ENCODE measurements at regions not wholly inside any gene's neighbourhood (a gene's known extent, or its start where the extent isn't known, plus 50 kb on each side); places are given as distances from the start of the nearest gene placed in this dataset.

GRCh38 chr15:39298271-39298962 is 282.5 kb upstream of the THBS1 start:
- no peak for TF ChIP-seq YY1 (IDR thresholded peaks at IDR 0.05; ENCODE audit: insufficient read depth, insufficient read length)
- TF ChIP-seq SUZ12 (IDR thresholded peaks at IDR 0.05; ENCODE audit: extremely low read depth, insufficient read depth, insufficient read length): no peak
- TF ChIP-seq ZNF274 (IDR thresholded peaks at IDR 0.05; ENCODE audit: low read depth, low read length): no peak
- Histone ChIP-seq H3K27me3 (ENCODE audit: insufficient read depth, insufficient read length) (no peaks in the 10 kb centered on the region), H3K4me3 (ENCODE audit: insufficient read length, low read depth) (no peak overlapping the region), H3K9me3 (ENCODE audit: insufficient read depth, low read length) (no peaks in the 10 kb centered on the region), H3K9ac (ENCODE audit: insufficient read length, low read depth) (no peak overlapping the region), H3K36me3 (ENCODE audit: insufficient read depth, insufficient read length, low read length) (no peaks in the 10 kb centered on the region), H3K4me1 (ENCODE audit: insufficient read depth, insufficient read length) (no peaks in the 10 kb centered on the region)
- DNase-seq (ENCODE audit: low read depth, low spot score): no peak

DNA sequence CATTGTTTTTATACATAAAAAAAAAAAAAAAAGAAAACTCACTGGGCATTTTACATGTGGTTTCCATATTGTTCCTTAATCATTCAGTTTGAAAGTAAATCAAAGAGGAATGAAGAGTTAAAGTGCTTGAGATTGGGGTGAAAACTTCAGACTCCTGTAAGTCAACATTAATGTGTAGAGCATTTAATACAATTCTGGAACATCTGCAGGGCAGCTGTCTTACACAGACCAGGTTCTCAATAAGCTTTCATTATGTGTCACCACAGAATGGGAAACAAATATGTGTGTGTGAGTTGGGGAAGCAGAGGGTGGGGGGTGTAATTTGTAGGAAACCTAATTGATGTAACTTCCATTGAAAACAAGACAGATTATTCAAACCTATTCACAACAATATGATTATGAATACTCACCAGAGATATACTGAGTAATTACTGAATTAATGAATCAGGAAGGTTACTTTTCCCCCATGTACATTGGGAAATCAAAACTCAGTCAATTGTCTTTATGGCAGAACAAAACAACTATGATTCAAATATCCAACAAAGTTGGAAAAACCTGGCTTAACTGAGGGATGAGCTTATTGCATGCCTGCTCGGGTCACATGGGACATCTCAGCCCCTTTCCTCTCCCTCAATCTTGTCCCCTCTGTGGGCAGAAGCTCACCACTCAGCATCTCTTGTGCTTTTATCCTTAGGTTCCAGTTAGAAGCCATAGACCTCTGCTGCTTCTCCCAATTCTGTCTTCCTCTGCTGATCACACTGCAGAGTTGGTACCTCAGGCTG is 281.2 kb upstream of the THBS1 start:
- Histone ChIP-seq H3K9ac (ENCODE audit: insufficient read length, low read depth) (no peak overlapping the region), H3K9me3 (ENCODE audit: insufficient read depth, low read length) (no peaks in the 10 kb centered on the region), H3K27me3 (ENCODE audit: insufficient read depth, insufficient read length) (no peaks in the 10 kb centered on the region), H3K36me3 (ENCODE audit: insufficient read depth, insufficient read length, low read length) (no peaks in the 10 kb centered on the region), H3K4me3 (ENCODE audit: insufficient read length, low read depth) (no peak overlapping the region), H3K4me1 (ENCODE audit: insufficient read depth, insufficient read length) (no peaks in the 10 kb centered on the region)
- DNase-seq (ENCODE audit: low read depth, low spot score): no peak
- TF ChIP-seq YY1 (IDR thresholded peaks at IDR 0.05; ENCODE audit: insufficient read depth, insufficient read length) (no peak), SUZ12 (IDR thresholded peaks at IDR 0.05; ENCODE audit: extremely low read depth, insufficient read depth, insufficient read length) (no peak), ZNF274 (IDR thresholded peaks at IDR 0.05; ENCODE audit: low read depth, low read length) (no peak)

DNA sequence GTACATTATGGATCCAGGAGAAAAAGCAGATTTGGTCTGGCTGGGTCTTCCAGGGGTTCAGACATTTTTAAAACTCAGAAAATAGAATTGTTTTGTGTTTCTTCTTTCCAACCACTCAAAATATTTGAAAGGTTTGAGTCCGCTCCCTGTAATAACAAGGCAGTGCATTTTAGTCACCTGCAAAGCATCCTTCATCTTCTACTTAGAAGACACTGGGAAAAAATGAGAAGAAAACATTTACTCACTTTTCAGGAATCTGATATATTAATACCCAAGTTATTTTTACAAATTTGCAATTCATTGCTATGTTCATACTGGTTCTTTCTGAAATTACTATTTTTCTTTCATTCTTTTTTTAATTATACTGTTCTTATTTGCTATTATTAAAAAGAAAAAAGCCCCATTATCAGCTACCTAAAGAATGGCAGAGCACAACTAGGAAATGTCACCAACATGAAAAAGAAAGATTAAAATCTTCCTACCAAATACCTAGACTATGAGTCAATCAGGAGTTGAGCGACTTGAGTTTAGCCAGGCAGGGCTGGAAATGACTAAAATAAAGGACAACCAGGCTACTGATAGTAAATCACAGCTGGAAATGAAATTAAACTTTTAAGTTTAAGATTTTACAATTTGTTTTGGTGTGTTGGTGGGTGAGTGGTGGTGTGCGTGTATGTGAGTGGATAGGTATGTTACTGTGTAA is 280.3 kb upstream of the THBS1 start:
- DNase-seq (ENCODE audit: low read depth, low spot score): no peak
- TF ChIP-seq SUZ12 (IDR thresholded peaks at IDR 0.05; ENCODE audit: extremely low read depth, insufficient read depth, insufficient read length) (no peak), ZNF274 (IDR thresholded peaks at IDR 0.05; ENCODE audit: low read depth, low read length) (no peak), YY1 (IDR thresholded peaks at IDR 0.05; ENCODE audit: insufficient read depth, insufficient read length) (no peak)
- no peaks in the 10 kb centered on the region for H3K9me3 ChIP-seq (ENCODE audit: insufficient read depth, low read length)
- H3K36me3 ChIP-seq (ENCODE audit: insufficient read depth, insufficient read length, low read length): no peaks in the 10 kb centered on the region
- H3K4me1 ChIP-seq (ENCODE audit: insufficient read depth, insufficient read length): no peaks in the 10 kb centered on the region
- H3K27me3 ChIP-seq (ENCODE audit: insufficient read depth, insufficient read length): no peaks in the 10 kb centered on the region
- no peak overlapping the region for H3K9ac ChIP-seq (ENCODE audit: insufficient read length, low read depth)
- no peak overlapping the region for H3K4me3 ChIP-seq (ENCODE audit: insufficient read length, low read depth)

GRCh38 chr15:39301589-39301999 is 279.3 kb upstream of the THBS1 start:
- no peaks in the 10 kb centered on the region for H3K27me3 ChIP-seq (ENCODE audit: insufficient read depth, insufficient read length)
- no peak for DNase-seq (ENCODE audit: low read depth, low spot score)
- no peak for TF ChIP-seq SUZ12 (IDR thresholded peaks at IDR 0.05; ENCODE audit: extremely low read depth, insufficient read depth, insufficient read length)
- no peak for TF ChIP-seq YY1 (IDR thresholded peaks at IDR 0.05; ENCODE audit: insufficient read depth, insufficient read length)
- no peak for TF ChIP-seq ZNF274 (IDR thresholded peaks at IDR 0.05; ENCODE audit: low read depth, low read length)
- no peaks in the 10 kb centered on the region for H3K36me3 ChIP-seq (ENCODE audit: insufficient read depth, insufficient read length, low read length)
- H3K9me3 ChIP-seq (ENCODE audit: insufficient read depth, low read length): no peaks in the 10 kb centered on the region
- no peak overlapping the region for H3K9ac ChIP-seq (ENCODE audit: insufficient read length, low read depth)
- no peaks in the 10 kb centered on the region for H3K4me1 ChIP-seq (ENCODE audit: insufficient read depth, insufficient read length)
- no peak overlapping the region for H3K4me3 ChIP-seq (ENCODE audit: insufficient read length, low read depth)

GRCh38 chr15:39302936-39303335 is 277.9 kb upstream of the THBS1 start:
- H3K9me3 ChIP-seq (ENCODE audit: insufficient read depth, low read length): no peaks in the 10 kb centered on the region
- H3K4me3 ChIP-seq (ENCODE audit: insufficient read length, low read depth): no peak overlapping the region
- no peaks in the 10 kb centered on the region for H3K27me3 ChIP-seq (ENCODE audit: insufficient read depth, insufficient read length)
- TF ChIP-seq YY1 (IDR thresholded peaks at IDR 0.05; ENCODE audit: insufficient read depth, insufficient read length): no peak
- DNase-seq (ENCODE audit: low read depth, low spot score): no peak
- no peaks in the 10 kb centered on the region for H3K36me3 ChIP-seq (ENCODE audit: insufficient read depth, insufficient read length, low read length)
- H3K9ac ChIP-seq (ENCODE audit: insufficient read length, low read depth): no peak overlapping the region
- H3K4me1 ChIP-seq (ENCODE audit: insufficient read depth, insufficient read length): no peaks in the 10 kb centered on the region

GRCh38 chr15:39304201-39304841 is 276.6 kb upstream of the THBS1 start:
- Histone ChIP-seq H3K4me1 (ENCODE audit: insufficient read depth, insufficient read length) (no peaks in the 10 kb centered on the region), H3K9ac (ENCODE audit: insufficient read length, low read depth) (no peak overlapping the region), H3K4me3 (ENCODE audit: insufficient read length, low read depth) (no peak overlapping the region), H3K27me3 (ENCODE audit: insufficient read depth, insufficient read length) (no peaks in the 10 kb centered on the region), H3K9me3 (ENCODE audit: insufficient read depth, low read length) (no peaks in the 10 kb centered on the region), H3K36me3 (ENCODE audit: insufficient read depth, insufficient read length, low read length) (no peaks in the 10 kb centered on the region)
- DNase-seq (ENCODE audit: low read depth, low spot score): no peak
- TF ChIP-seq YY1 (IDR thresholded peaks at IDR 0.05; ENCODE audit: insufficient read depth, insufficient read length): no peak
- TF ChIP-seq ZNF274 (IDR thresholded peaks at IDR 0.05; ENCODE audit: low read depth, low read length): no peak
- TF ChIP-seq SUZ12 (IDR thresholded peaks at IDR 0.05; ENCODE audit: extremely low read depth, insufficient read depth, insufficient read length): no peak
